Liver (tissue), 8 donors: ENCODE measurements at regions not wholly inside any gene's neighbourhood (a gene's known extent, or its start where the extent isn't known, plus 50 kb on each side); places are given as distances from the start of the nearest gene placed in this dataset.

ENCODE experiments used
- DNase-seq: peaks from one replicate; pipeline ENCODE4 v3.0.0-alpha.2; 2017; ENCODE audit warnings: low spot score
- H3K27ac ChIP-seq, 2 donors: one replicate each; pipeline ENCODE4 v1.7.0; 2013; ENCODE audit warnings: inconsistent platforms in 2 of 2, low read length in 2 of 2, control low read depth in 1 of 2, low read depth in 1 of 2, mild to moderate bottlenecking in 1 of 2
- H3K27me3 ChIP-seq, 4 donors: one replicate each; pipeline versions ENCODE4 v1.6.1 to v1.7.0; 2013; ENCODE audit warnings: low read length in 3 of 4, inconsistent platforms in 1 of 4, mild to moderate bottlenecking in 1 of 4, moderate library complexity in 1 of 4; ENCODE audit not compliant: control insufficient read depth in 4 of 4, insufficient read depth in 4 of 4
- H3K36me3 ChIP-seq, 4 donors: one replicate each; pipeline versions ENCODE4 v1.6.1 to v1.7.0; 2013; ENCODE audit warnings: low read length in 3 of 4, mild to moderate bottlenecking in 3 of 4, low read depth in 1 of 4, moderate library complexity in 1 of 4; ENCODE audit not compliant: control insufficient read depth in 4 of 4, insufficient read depth in 3 of 4
- H3K4me1 ChIP-seq, 4 donors: one replicate each; pipeline versions ENCODE4 v1.6.1 to v1.7.0; 2013; ENCODE audit warnings: low read length in 3 of 4, mild to moderate bottlenecking in 3 of 4, moderate library complexity in 1 of 4; ENCODE audit not compliant: control insufficient read depth in 4 of 4, insufficient read depth in 4 of 4
- H3K4me3 ChIP-seq, 3 donors: one replicate each; pipeline versions ENCODE4 v1.6.1 to v1.7.0; 2013; ENCODE audit warnings: low read length in 3 of 3, control low read depth in 1 of 3, low read depth in 1 of 3, mild to moderate bottlenecking in 1 of 3
- H3K9ac ChIP-seq, 2 donors: one replicate each; pipeline ENCODE4 v1.7.0; 2013; ENCODE audit warnings: low read length in 2 of 2, mild to moderate bottlenecking in 2 of 2, moderate library complexity in 2 of 2, control low read depth in 1 of 2, low read depth in 1 of 2
- H3K9me3 ChIP-seq, 4 donors: one replicate each; pipeline versions ENCODE4 v1.6.1 to v1.7.0; 2013; ENCODE audit warnings: low read length in 3 of 4; ENCODE audit not compliant: control insufficient read depth in 4 of 4
- EGR1 ChIP-seq, 2 donors: IDR thresholded peaks; 2 replicates each; pipeline ENCODE4 v1.6.1; 2016 to 2018; ENCODE audit warnings: antibody characterized with exemption in 2 of 2, low read depth in 2 of 2
- HNF4A ChIP-seq, 2 donors: conservative IDR thresholded peaks; 2 replicates each; pipeline ENCODE4 v1.6.1; 2016; ENCODE audit warnings: antibody characterized with exemption in 2 of 2, mild to moderate bottlenecking in 2 of 2
- JUND ChIP-seq, 2 donors: IDR thresholded peaks; 2 replicates each; pipeline ENCODE4 v1.6.1; 2016; ENCODE audit warnings: antibody characterized with exemption in 2 of 2
- MAX ChIP-seq: IDR thresholded peaks from 2 replicates; pipeline ENCODE4 v1.6.1; 2016; ENCODE audit warnings: antibody characterized with exemption
- RAD21 ChIP-seq, 2 donors: IDR thresholded peaks; 2 replicates each; pipeline ENCODE4 v1.6.1; 2016; ENCODE audit warnings: antibody characterized with exemption in 2 of 2, mild to moderate bottlenecking in 2 of 2
- RXRA ChIP-seq, 2 donors: IDR thresholded peaks; 2 replicates each; pipeline ENCODE4 v1.6.1; 2017 to 2018; ENCODE audit warnings: antibody characterized with exemption in 2 of 2, mild to moderate bottlenecking in 1 of 2
- YY1 ChIP-seq: IDR thresholded peaks from 2 replicates; pipeline ENCODE4 v1.6.1; 2016; ENCODE audit warnings: antibody characterized with exemption, mild to moderate bottlenecking
- whole genome bisulfite sequencing: extraction: QIAGEN DNeasy Blood & Tissue Kit; methylation state at CpG from one replicate; pipeline ENCODE4 v1.1.7; 2013; 5-methylcytosine and 5-hydroxymethylcytosine counted together
- TF ChIP-seq, protein P1 (sequence below): IDR thresholded peaks from 2 replicates; pipeline ENCODE4 v1.6.1; 2016; ENCODE audit warnings: antibody characterized with exemption, mild to moderate bottlenecking
- TF ChIP-seq, protein P2 (sequence below): IDR thresholded peaks from 2 replicates; pipeline ENCODE4 v1.6.1; 2016; ENCODE audit warnings: antibody characterized with exemption
- TF ChIP-seq, protein P3 (sequence below): fragments of 150-350 bp; IDR thresholded peaks from 2 replicates; pipeline ENCODE4 v1.5.1; 2017; ENCODE audit warnings: improper control_type of control experiment, low read depth, low read length; ENCODE audit not compliant: missing input control
- donor health status: healthy.
- donor health status: healthy.
- donor health status: healthy.
- donor health status: healthy.
- donor health status: healthy.

- TF ChIP-seq, protein P1, sequence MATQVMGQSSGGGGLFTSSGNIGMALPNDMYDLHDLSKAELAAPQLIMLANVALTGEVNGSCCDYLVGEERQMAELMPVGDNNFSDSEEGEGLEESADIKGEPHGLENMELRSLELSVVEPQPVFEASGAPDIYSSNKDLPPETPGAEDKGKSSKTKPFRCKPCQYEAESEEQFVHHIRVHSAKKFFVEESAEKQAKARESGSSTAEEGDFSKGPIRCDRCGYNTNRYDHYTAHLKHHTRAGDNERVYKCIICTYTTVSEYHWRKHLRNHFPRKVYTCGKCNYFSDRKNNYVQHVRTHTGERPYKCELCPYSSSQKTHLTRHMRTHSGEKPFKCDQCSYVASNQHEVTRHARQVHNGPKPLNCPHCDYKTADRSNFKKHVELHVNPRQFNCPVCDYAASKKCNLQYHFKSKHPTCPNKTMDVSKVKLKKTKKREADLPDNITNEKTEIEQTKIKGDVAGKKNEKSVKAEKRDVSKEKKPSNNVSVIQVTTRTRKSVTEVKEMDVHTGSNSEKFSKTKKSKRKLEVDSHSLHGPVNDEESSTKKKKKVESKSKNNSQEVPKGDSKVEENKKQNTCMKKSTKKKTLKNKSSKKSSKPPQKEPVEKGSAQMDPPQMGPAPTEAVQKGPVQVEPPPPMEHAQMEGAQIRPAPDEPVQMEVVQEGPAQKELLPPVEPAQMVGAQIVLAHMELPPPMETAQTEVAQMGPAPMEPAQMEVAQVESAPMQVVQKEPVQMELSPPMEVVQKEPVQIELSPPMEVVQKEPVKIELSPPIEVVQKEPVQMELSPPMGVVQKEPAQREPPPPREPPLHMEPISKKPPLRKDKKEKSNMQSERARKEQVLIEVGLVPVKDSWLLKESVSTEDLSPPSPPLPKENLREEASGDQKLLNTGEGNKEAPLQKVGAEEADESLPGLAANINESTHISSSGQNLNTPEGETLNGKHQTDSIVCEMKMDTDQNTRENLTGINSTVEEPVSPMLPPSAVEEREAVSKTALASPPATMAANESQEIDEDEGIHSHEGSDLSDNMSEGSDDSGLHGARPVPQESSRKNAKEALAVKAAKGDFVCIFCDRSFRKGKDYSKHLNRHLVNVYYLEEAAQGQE: no peak
- TF ChIP-seq YY1 (no peak), JUND (IDR thresholded peaks at IDR 0.05) (no peak), HNF4A (conservative IDR thresholded peaks at IDR 0.05) (no peak), RAD21 (IDR thresholded peaks at IDR 0.05) (no peak)
- TF ChIP-seq, protein P2, sequence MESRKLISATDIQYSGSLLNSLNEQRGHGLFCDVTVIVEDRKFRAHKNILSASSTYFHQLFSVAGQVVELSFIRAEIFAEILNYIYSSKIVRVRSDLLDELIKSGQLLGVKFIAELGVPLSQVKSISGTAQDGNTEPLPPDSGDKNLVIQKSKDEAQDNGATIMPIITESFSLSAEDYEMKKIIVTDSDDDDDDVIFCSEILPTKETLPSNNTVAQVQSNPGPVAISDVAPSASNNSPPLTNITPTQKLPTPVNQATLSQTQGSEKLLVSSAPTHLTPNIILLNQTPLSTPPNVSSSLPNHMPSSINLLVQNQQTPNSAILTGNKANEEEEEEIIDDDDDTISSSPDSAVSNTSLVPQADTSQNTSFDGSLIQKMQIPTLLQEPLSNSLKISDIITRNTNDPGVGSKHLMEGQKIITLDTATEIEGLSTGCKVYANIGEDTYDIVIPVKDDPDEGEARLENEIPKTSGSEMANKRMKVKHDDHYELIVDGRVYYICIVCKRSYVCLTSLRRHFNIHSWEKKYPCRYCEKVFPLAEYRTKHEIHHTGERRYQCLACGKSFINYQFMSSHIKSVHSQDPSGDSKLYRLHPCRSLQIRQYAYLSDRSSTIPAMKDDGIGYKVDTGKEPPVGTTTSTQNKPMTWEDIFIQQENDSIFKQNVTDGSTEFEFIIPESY: no peak
- WGBS: 59% methylated on average over 6 of the region's 6 CpGs
- H3K27ac ChIP-seq: no peak overlapping the region
- no peaks in the 10 kb centered on the region for H3K27me3 ChIP-seq
- no peak for DNase-seq
- no peaks in the 10 kb centered on the region for H3K36me3 ChIP-seq
- H3K4me3 ChIP-seq: no peak overlapping the region
- no peaks in the 10 kb centered on the region for H3K9me3 ChIP-seq
- no peak overlapping the region for H3K9ac ChIP-seq
- no peaks in the 10 kb centered on the region for H3K4me1 ChIP-seq
Observed at GRCh38 chr19:27754700-27755099, 1458.3 kb downstream of the UQCRFS1 start.

- Histone ChIP-seq H3K27me3 (no peaks in the 10 kb centered on the region), H3K9me3 (no peaks in the 10 kb centered on the region), H3K9ac (no peak overlapping the region), H3K36me3 (no peaks in the 10 kb centered on the region), H3K27ac (no peak overlapping the region), H3K4me3 (no peak overlapping the region), H3K4me1 (no peaks in the 10 kb centered on the region)
- TF ChIP-seq EGR1 (IDR thresholded peaks at IDR 0.05; ENCODE audit: low read depth in 2 of 2) (no peak), HNF4A (conservative IDR thresholded peaks at IDR 0.05) (no peak), RAD21 (IDR thresholded peaks at IDR 0.05) (no peak)
- TF ChIP-seq, protein P3, sequence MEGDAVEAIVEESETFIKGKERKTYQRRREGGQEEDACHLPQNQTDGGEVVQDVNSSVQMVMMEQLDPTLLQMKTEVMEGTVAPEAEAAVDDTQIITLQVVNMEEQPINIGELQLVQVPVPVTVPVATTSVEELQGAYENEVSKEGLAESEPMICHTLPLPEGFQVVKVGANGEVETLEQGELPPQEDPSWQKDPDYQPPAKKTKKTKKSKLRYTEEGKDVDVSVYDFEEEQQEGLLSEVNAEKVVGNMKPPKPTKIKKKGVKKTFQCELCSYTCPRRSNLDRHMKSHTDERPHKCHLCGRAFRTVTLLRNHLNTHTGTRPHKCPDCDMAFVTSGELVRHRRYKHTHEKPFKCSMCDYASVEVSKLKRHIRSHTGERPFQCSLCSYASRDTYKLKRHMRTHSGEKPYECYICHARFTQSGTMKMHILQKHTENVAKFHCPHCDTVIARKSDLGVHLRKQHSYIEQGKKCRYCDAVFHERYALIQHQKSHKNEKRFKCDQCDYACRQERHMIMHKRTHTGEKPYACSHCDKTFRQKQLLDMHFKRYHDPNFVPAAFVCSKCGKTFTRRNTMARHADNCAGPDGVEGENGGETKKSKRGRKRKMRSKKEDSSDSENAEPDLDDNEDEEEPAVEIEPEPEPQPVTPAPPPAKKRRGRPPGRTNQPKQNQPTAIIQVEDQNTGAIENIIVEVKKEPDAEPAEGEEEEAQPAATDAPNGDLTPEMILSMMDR: no peak
- DNase-seq: no peak
- 88% methylated on average over 4 of the region's 4 CpGs for WGBS
Observed at GRCh38 chr19:27753622-27754021, 1459.3 kb downstream of the UQCRFS1 start.

DNA sequence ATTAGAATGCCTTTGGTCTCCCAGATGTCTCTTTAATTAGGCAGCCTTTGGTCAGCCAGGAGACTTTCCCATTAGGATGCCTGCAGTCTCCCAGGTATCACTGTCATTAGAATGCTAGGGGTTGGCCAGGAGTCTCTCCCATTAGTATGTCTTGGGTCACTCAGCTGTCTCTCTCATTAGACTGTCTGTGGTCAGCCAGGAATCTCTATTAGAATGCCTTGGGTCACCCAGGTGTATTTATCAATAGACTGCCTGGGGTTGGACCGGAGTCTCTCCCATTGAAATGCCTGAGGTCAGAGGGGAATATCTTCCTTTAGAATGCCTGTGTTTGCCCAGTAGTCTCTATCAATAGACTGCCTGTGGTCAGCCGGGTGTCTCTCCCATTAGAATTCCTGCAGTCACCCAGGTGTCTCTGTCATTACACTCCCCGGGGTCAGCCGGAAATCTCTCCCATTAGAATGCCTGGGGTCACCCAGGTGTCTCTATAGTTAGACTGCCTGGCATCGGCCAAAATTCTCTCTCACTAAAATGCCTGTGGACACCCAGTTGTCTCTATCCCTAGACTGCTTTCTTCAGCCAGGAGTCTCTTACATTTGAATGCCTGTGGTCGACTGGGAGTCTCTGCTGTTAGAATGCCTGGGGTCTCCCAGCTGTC, 1460.3 kb downstream of the UQCRFS1 start:
- no peak for DNase-seq
- H3K27me3 ChIP-seq: no peaks in the 10 kb centered on the region
- no peaks in the 10 kb centered on the region for H3K36me3 ChIP-seq
- H3K9ac ChIP-seq: no peak overlapping the region
- H3K27ac ChIP-seq: no peak overlapping the region
- H3K4me3 ChIP-seq: no peak overlapping the region
- 94% methylated on average over 6 of the region's 6 CpGs for WGBS
- TF ChIP-seq JUND (IDR thresholded peaks at IDR 0.05) (no peak), MAX (no peak), RXRA (IDR thresholded peaks at IDR 0.05) (no peak)
- H3K4me1 ChIP-seq: no peaks in the 10 kb centered on the region
- no peaks in the 10 kb centered on the region for H3K9me3 ChIP-seq
